T47D (cell line): ENCODE measurements at regions not wholly inside any gene's neighbourhood (a gene's known extent, or its start where the extent isn't known, plus 50 kb on each side); places are given as distances from the start of the nearest gene placed in this dataset.

Experiments used
- DNase-seq, 2 experiments: peaks; one replicate each; pipeline versions ENCODE4 v3.0.0 to v3.0.0-alpha.2; 2011 to 2012; ENCODE audit warnings: low read depth in 1 of 2, low spot score in 1 of 2
- JUND ChIP-seq: IDR thresholded peaks from 2 replicates; pipeline ENCODE4 v1.6.1; 2012; ENCODE audit warnings: low read depth
- in situ Hi-C: cut with HindIII; loops from 2 replicates; pipeline ENCODE4 v1.10.0; 2016; ENCODE audit warnings: low sequenced_read_pairs, low pct_unique_long_range_greater_than_20kb

GRCh38 chrX:11967986-11968869 is 170.0 kb upstream of the FRMPD4 start:
- in situ Hi-C loops: no loop called here
- TF ChIP-seq JUND: no peak
- DNase-seq: peak in 1 of 2 experiments; percentile 83

- no peak for TF ChIP-seq JUND
- in situ Hi-C loops: no loop called here
- no peak for DNase-seq
Measured at GRCh38 chrX:11968991-11969390, 169.3 kb upstream of the FRMPD4 start.

GRCh38 chrX:11970578-11971359 is 167.5 kb upstream of the FRMPD4 start:
- TF ChIP-seq JUND: no peak
- DNase-seq: no peak
- in situ Hi-C loops: no loop called here

- DNase-seq: no peak
- in situ Hi-C loops: no loop called here
- no peak for TF ChIP-seq JUND
Measured at GRCh38 chrX:11976663-11977062, 161.6 kb upstream of the FRMPD4 start.

GRCh38 chrX:11992271-11992670 is 146.0 kb upstream of the FRMPD4 start:
- in situ Hi-C loops: no loop called here
- DNase-seq: no peak
- TF ChIP-seq JUND: no peak

- no peak for DNase-seq
- in situ Hi-C loops: no loop called here
- no peak for TF ChIP-seq JUND
Measured at GRCh38 chrX:11995146-11995545, 143.1 kb upstream of the FRMPD4 start.

GRCh38 chrX:11996810-11997209 is 141.5 kb upstream of the FRMPD4 start:
- no peak for DNase-seq
- TF ChIP-seq JUND: no peak
- in situ Hi-C loops: no loop called here

- TF ChIP-seq JUND: no peak
- no peak for DNase-seq
- in situ Hi-C loops: no loop called here
Measured at GRCh38 chrX:11998944-11999343, 139.3 kb upstream of the FRMPD4 start.

GRCh38 chrX:12002876-12003275 is 135.4 kb upstream of the FRMPD4 start:
- TF ChIP-seq JUND: no peak
- in situ Hi-C loops: no loop called here
- no peak for DNase-seq

GRCh38 chrX:12007881-12008280 is 130.4 kb upstream of the FRMPD4 start:
- in situ Hi-C loops: no loop called here
- DNase-seq: no peak
- TF ChIP-seq JUND: no peak

GRCh38 chrX:12010436-12010835 is 127.8 kb upstream of the FRMPD4 start:
- no peak for DNase-seq
- TF ChIP-seq JUND: no peak
- in situ Hi-C loops: no loop called here

GRCh38 chrX:12011075-12011474 is 127.2 kb upstream of the FRMPD4 start:
- in situ Hi-C loops: no loop called here
- no peak for TF ChIP-seq JUND
- no peak for DNase-seq

- peak in 1 of 2 experiments; percentile 6 for DNase-seq
- no peak for TF ChIP-seq JUND
- in situ Hi-C loops: no loop called here
Measured at GRCh38 chrX:12013211-12013618, 125.1 kb upstream of the FRMPD4 start.
